ENCODE measurements at regions not wholly inside any gene's neighbourhood (a gene's known extent, or its start where the extent isn't known, plus 50 kb on each side); places are given as distances from the start of the nearest gene placed in this dataset.

GRCh38 chr5:158614951-158615350, 484.8 kb downstream of the EBF1 start:
- TF ChIP-seq POLR2A (IDR thresholded peaks at IDR 0.05) (no peak), CTCF (IDR thresholded peaks at IDR 0.05) (no peak)
- DNase-seq: no peak
- Histone ChIP-seq H3K36me3 (replicated peaks in 1 of 2) (no peaks in the 10 kb centered on the region), H3K4me1 (replicated peaks in 1 of 2) (no peaks in the 10 kb centered on the region), H3K9me3 (replicated peaks in 1 of 3) (no peaks in the 10 kb centered on the region), H3K27me3 (no peaks in the 10 kb centered on the region), H3K4me3 (no peak overlapping the region), H3K27ac (no peak overlapping the region)
- WGBS, 4 donors: 63 to 85% (median 68%) methylated on average over 2 of the region's 2 CpGs
- intact Hi-C loops (cut with DNase I): no loop called here

GRCh38 chr5:158611581-158611980, 488.1 kb downstream of the EBF1 start:
- Histone ChIP-seq H3K4me1 (replicated peaks in 1 of 2) (no peaks in the 10 kb centered on the region), H3K27me3 (no peaks in the 10 kb centered on the region), H3K36me3 (replicated peaks in 1 of 2) (no peaks in the 10 kb centered on the region), H3K27ac (no peak overlapping the region), H3K9me3 (replicated peaks in 1 of 3) (no peaks in the 10 kb centered on the region), H3K4me3 (no peak overlapping the region)
- WGBS, 4 donors: 72 to 90% (median 87%) methylated on average over 4 of the region's 4 CpGs
- DNase-seq: no peak
- intact Hi-C loops (cut with DNase I): no loop called here
- TF ChIP-seq POLR2A (IDR thresholded peaks at IDR 0.05) (no peak), CTCF (IDR thresholded peaks at IDR 0.05) (no peak)

DNA sequence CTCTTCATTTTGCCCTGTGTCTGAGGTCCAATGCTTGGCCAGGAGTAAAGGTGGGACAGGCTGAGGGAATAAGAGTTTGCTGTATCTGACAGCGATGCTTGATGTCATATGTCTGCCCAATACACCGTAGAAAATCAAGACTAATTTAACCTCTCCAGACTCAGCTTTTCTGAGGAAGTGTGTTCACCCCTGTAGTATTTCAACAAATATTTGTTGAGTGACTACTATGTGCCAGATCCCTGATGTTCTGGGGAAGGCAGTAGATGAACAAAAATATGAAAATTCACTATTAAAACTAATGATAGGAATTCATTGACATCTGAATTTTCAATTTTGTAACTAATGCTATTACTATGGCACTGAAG, 489.7 kb downstream of the EBF1 start:
- no peaks in the 10 kb centered on the region for H3K4me1 ChIP-seq (replicated peaks in 1 of 2)
- H3K9me3 ChIP-seq (replicated peaks in 1 of 3): no peaks in the 10 kb centered on the region
- H3K27me3 ChIP-seq: no peaks in the 10 kb centered on the region
- H3K27ac ChIP-seq: no peak overlapping the region
- WGBS, 4 donors: 82 to 97% (median 90%) methylated on average over 2 of the region's 2 CpGs
- TF ChIP-seq CTCF (IDR thresholded peaks at IDR 0.05) (no peak), POLR2A (IDR thresholded peaks at IDR 0.05) (no peak)
- no peak overlapping the region for H3K4me3 ChIP-seq
- DNase-seq: no peak
- intact Hi-C loops (cut with DNase I): no loop called here
- no peaks in the 10 kb centered on the region for H3K36me3 ChIP-seq (replicated peaks in 1 of 2)

DNA sequence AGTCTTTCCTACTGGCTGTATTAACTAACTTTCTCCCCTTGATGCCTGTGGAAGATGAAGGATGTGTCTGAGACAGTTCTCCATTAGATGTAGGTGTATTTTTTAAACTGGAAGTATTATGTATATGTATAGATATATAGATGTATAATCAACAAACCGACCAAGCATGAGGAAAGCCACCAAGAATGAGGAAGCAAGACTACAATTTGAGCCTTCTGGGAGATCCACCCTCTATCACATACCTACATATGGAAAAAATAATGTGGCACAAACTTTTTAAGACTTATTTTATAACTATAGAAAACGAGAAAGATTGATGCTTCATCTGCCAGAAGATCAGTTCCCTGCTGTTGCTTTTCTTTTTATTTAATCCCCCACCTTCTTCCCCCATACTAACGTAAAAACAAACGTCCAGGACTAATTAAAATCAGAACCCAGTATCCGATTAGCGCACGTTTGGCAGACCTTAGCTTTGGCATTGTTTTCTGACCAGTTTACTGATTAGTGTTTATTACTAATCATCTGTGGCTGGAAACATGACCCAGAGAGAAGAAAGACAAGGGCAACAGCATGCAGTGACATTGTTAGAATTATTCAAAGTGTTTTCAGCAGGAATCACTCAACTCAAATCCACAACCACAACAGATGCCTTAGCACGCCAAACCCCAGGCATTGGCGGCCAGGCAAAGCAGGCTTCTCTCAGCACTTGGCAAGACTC, 490.2 kb downstream of the EBF1 start:
- no peaks in the 10 kb centered on the region for H3K9me3 ChIP-seq (replicated peaks in 1 of 3)
- WGBS, 4 donors: 65 to 79% (median 72%) methylated on average over 7 to 9 of the region's 9 CpGs
- no peaks in the 10 kb centered on the region for H3K4me1 ChIP-seq (replicated peaks in 1 of 2)
- no peaks in the 10 kb centered on the region for H3K36me3 ChIP-seq (replicated peaks in 1 of 2)
- DNase-seq: no peak
- intact Hi-C loops (cut with DNase I): no loop called here
- H3K27me3 ChIP-seq: no peaks in the 10 kb centered on the region
- no peak for TF ChIP-seq CTCF (IDR thresholded peaks at IDR 0.05)
- no peak for TF ChIP-seq POLR2A (IDR thresholded peaks at IDR 0.05)
- H3K4me3 ChIP-seq: no peak overlapping the region
- H3K27ac ChIP-seq: no peak overlapping the region

All from adrenal gland (tissue), 9 donors.